HG03571 (cell line): ENCODE measurements at regions not wholly inside any gene's neighbourhood (a gene's known extent, or its start where the extent isn't known, plus 50 kb on each side); places are given as distances from the start of the nearest gene placed in this dataset.

Source experiments
- ATAC-seq: cut with Tn5 transposase; IDR thresholded peaks from one replicate; pipeline ENCODE4 v1.9.1; 2021; ENCODE audit not compliant: unreplicated experiment

DNA sequence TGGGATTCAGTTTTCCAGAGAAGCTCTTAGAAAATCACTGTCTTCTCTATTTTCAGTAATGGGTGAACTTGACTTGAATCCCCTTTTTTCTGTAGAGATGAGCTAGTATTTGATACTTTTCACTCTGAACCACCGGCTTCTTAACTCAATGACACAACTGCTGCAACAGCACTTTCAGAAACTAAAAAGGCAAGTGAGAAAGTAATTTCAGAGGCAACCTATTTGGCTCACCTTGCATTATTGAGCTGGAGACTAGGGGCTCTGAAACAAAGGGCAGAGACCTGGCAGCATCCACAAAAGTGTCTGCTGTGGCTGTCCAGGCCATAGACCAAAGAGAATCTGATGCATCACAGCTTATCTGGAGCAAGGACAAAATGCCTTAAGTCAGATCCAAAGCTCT is 289.8 kb upstream of the IRAK1BP1 start:
- no peak for ATAC-seq

DNA sequence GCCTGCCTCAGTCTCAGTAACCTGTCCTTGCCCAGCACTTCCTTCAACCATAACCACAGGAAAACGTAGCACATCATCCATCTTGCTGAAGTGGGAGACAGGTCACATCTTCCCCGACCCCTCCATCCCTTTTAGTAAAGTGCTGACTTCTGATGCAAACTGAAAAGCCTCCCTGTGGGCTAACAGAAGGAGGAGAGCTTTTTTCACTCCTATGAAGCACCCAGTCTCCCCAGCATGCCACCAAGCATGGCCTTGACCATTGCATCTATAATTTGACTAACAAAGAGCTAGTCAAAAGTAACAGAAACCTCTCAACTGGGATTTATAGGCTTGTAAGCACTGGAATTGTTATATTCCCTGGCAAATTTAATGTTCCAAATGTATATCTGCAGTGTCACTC is 288.9 kb upstream of the IRAK1BP1 start:
- no peak for ATAC-seq

GRCh38 chr6:78580923-78581322 is 286.4 kb upstream of the IRAK1BP1 start:
- no peak for ATAC-seq

DNA sequence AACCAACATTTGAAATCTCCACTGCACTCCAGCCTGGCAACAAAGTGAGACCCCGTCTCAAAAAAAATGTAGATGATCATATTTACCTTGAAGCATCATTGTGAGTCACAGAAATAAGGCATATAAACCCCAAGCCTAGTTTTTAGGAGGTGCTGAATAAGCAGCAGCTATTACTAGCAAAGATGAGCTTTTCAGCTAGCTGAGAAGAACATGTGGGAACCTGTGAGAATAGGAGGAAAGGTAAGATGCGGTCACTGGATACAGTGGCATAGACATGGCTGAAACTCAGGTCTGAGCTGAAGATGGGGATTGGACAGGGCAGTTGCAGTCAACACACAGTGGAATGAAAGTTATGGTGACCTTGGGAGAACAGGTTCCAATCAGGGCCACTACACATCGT is 284.3 kb upstream of the IRAK1BP1 start:
- ATAC-seq = no peak

DNA sequence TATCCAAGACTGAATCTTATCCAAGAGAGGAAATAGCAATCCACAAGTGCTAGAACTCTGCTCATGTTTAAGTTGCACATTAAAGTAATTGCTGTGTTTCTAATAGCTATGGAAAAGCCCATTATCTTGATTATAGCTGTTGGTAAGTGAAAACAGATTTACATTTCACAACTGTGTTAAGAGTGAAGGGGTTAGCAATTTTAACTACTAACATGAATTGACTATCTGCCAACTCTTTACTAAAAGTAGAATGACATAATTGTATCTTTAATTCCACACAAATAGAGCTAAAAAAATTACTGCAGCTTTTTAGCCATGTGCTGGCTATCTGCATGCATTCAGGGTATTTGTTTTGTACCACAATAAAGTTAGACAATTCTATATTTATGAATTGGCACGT is 277.9 kb upstream of the IRAK1BP1 start:
- ATAC-seq = no peak

GRCh38 chr6:78593898-78594667 is 273.3 kb upstream of the IRAK1BP1 start:
- no peak for ATAC-seq

GRCh38 chr6:78594668-78595066 is 272.7 kb upstream of the IRAK1BP1 start:
- no peak for ATAC-seq

DNA sequence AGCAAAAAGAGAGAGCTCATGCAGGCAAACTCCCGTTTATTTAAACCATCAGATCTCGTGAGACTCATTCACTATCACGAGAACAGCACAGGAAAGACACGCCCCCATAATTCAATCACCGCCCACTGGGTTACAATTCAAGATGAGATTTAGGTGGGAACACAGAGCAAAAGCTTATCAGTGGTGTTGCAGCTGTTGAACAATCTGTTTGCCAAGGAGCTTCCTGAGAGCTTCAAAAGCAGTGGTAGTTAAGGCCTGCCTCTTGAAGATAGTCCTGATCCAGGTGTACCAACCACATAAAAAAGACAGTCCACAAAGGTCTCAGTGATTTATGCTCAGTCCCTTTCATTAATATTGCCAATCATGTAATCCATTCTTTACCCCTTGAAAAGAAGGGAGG is 269.4 kb upstream of the IRAK1BP1 start:
- no peak for ATAC-seq

DNA sequence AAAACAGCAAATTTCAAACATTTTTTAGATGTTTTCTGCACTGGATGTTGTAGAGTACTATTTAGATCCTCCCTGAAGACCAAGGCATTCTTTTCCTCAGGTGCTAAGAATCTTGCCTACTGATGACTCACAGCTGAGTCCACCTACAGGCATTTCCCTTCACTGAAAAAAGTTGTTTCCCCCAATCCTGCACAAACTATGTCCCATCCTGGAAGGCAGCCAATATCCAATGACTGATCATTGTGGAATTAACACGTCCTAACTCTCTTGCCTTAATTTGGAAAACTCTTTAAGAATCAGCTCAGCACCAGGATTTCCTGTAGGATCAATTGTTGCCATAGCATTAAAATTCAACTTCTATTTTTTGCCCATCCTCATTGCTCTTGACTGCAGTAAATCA is 268.4 kb upstream of the IRAK1BP1 start:
- no peak for ATAC-seq

GRCh38 chr6:78599526-78599925 is 267.8 kb upstream of the IRAK1BP1 start:
- no peak for ATAC-seq

DNA sequence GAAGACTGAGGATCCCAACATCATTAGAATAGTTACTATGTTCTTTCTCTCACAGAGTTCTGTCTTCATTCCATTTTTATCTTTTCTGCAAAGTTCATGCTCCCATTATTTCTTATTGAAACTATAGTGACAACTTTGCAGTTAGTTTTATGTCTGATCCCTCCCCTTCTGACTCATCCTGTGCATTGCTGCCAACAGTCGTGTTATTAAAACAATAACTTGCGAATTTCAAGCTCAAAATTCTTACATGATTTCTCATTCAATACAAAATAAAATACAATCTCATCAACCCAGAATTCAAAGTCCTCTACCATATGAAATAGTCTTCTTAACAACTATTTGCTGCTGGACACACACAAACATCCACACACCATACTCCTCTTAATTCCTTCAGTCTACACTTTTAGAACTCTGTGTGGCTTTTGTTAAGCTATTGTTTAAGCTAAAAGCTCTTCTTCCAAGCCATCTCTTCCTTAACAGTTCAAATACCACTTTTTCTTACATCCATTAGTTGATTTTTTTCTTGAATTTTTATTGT is 261.4 kb upstream of the IRAK1BP1 start:
- ATAC-seq = no peak

DNA sequence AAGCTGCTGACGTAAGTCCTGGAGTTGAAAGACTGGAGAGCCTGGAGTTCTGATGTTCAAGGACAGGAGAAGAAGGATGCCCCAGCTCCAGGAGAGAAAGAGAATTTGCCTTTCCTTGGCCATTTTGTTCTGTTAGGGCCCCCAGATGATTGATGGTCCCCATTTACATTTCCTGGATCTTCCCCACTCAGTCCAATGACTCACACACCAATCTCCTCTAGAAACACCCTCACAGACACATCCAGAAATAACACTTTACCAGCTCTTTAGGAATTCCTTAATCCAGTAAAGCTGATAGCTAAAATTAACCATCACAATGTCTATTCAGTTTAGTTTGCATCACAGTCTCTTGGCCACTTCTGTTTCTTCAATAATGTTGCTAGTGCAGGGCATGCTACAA is 260.2 kb upstream of the IRAK1BP1 start:
- no peak for ATAC-seq

GRCh38 chr6:78611102-78611620 is 256.2 kb upstream of the IRAK1BP1 start:
- no peak for ATAC-seq

GRCh38 chr6:78611886-78612480 is 255.4 kb upstream of the IRAK1BP1 start:
- no peak for ATAC-seq

- ATAC-seq = no peak
These were observed 252.4 kb upstream of the IRAK1BP1 start for GRCh38 chr6:78614961-78615360.

- ATAC-seq = no peak
These were observed 251.9 kb upstream of the IRAK1BP1 start for GRCh38 chr6:78615430-78615904.

DNA sequence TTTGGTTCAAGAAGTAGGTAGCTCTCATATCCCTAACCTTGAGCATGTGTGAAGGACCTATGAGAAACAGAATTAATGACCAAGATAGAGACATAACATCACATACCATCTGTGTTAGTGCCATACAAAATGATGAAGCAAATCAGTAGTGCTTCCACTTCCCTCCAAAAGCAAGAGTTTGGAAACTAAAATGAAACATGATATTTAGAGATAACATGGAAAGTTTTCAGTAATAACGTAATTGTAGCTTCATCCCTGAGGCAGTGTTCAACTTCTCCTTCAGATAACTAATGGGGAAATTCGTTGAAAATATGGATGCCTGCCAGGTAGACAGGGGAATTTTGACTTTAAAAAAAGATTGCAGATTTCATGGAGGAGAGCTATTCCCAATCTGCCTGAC is 248.4 kb upstream of the IRAK1BP1 start:
- no peak for ATAC-seq

- no peak for ATAC-seq
These were observed 243.8 kb upstream of the IRAK1BP1 start for GRCh38 chr6:78623554-78623953.

- ATAC-seq = no peak
These were observed 238.1 kb upstream of the IRAK1BP1 start for GRCh38 chr6:78629154-78629721.

DNA sequence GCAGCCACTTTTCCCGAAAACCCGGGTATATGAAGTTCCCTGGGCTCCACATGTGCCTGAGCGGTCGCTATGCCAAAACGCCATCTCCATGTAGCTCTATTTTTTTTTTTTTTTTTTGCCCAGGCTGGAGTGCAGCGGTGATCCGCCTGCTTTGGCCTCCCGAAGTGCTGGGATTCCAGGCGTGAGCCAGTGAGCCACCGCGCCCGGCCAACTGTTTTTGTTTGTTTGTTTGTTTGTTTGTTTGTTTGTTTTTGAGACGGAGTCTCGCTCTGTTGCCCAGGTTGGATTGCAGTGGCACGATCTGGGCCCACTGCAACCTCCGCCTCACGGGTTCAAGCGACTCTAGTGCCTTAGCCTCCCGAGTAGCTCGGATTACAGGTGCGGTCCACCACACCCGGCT is 237.5 kb upstream of the IRAK1BP1 start:
- no peak for ATAC-seq

GRCh38 chr6:78631976-78632375 is 235.4 kb upstream of the IRAK1BP1 start:
- no peak for ATAC-seq
